HG02759 (cell line): ENCODE measurements at regions not wholly inside any gene's neighbourhood (a gene's known extent, or its start where the extent isn't known, plus 50 kb on each side); places are given as distances from the start of the nearest gene placed in this dataset.
"Not testable (repeated sequence)": the region's sequence is repeated elsewhere in the genome, so short reads cannot be mapped to it uniquely, and the experiment has no call there.

ENCODE experiments used
- ATAC-seq: cut with Tn5 transposase; IDR thresholded peaks from one replicate; pipeline ENCODE4 v1.9.1; 2021; ENCODE audit warnings: mild to moderate bottlenecking, moderate library complexity; ENCODE audit not compliant: unreplicated experiment

GRCh38 chr14:48127674-48128073, 452.3 kb upstream of the MDGA2 start:
- ATAC-seq, result no peak

GRCh38 chr14:48125654-48126053, 450.2 kb upstream of the MDGA2 start:
- ATAC-seq, result no peak

GRCh38 chr14:48113713-48114112, 438.3 kb upstream of the MDGA2 start:
- ATAC-seq, result no peak

- ATAC-seq, result no peak
Observed at GRCh38 chr14:48111151-48111550, 435.7 kb upstream of the MDGA2 start.

GRCh38 chr14:48107646-48108045, 432.2 kb upstream of the MDGA2 start:
- ATAC-seq, result no peak

- ATAC-seq, result no peak
Observed at GRCh38 chr14:48096897-48097296, 421.5 kb upstream of the MDGA2 start.

- no peak for ATAC-seq
Observed at GRCh38 chr14:48086516-48086915, 411.1 kb upstream of the MDGA2 start.

- ATAC-seq, result no peak
Observed at GRCh38 chr14:48075487-48075886, 400.1 kb upstream of the MDGA2 start.

- ATAC-seq, result no peak
Observed at GRCh38 chr14:48052973-48053372, 377.6 kb upstream of the MDGA2 start.

- ATAC-seq, result no peak
Observed at GRCh38 chr14:48035836-48036235, 360.4 kb upstream of the MDGA2 start.

GRCh38 chr14:48027115-48027514, 351.7 kb upstream of the MDGA2 start:
- no peak for ATAC-seq

GRCh38 chr14:48023881-48024280, 348.5 kb upstream of the MDGA2 start:
- no peak for ATAC-seq

GRCh38 chr14:48011484-48011883, 336.1 kb upstream of the MDGA2 start:
- ATAC-seq, result not testable (repeated sequence)

- ATAC-seq, result peak; percentile 70
Observed at GRCh38 chr14:48008646-48009045, 333.2 kb upstream of the MDGA2 start.

GRCh38 chr14:48005986-48006385, 330.6 kb upstream of the MDGA2 start:
- ATAC-seq, result no peak

- ATAC-seq, result no peak
Observed at GRCh38 chr14:47993883-47994282, 318.5 kb upstream of the MDGA2 start.

GRCh38 chr14:47988175-47988574, 312.8 kb upstream of the MDGA2 start:
- no peak for ATAC-seq

GRCh38 chr14:47978871-47979270, 303.5 kb upstream of the MDGA2 start:
- ATAC-seq, result no peak

GRCh38 chr14:47976139-47976538, 300.7 kb upstream of the MDGA2 start:
- ATAC-seq, result no peak

- ATAC-seq, result no peak
Observed at GRCh38 chr14:47966076-47966810, 290.8 kb upstream of the MDGA2 start.

- ATAC-seq, result no peak
Observed at GRCh38 chr14:47961634-47962033, 286.2 kb upstream of the MDGA2 start.

- ATAC-seq, result no peak
Observed at GRCh38 chr14:47959740-47960139, 284.3 kb upstream of the MDGA2 start.

- no peak for ATAC-seq
Observed at GRCh38 chr14:47949006-47949405, 273.6 kb upstream of the MDGA2 start.
